SW480 (cell line): ENCODE measurements at regions not wholly inside any gene's neighbourhood (a gene's known extent, or its start where the extent isn't known, plus 50 kb on each side); places are given as distances from the start of the nearest gene placed in this dataset.

Experiments used
- DNase-seq: peaks from one replicate; pipeline ENCODE4 v3.0.0-alpha.2; 2016; ENCODE audit warnings: low spot score

DNA sequence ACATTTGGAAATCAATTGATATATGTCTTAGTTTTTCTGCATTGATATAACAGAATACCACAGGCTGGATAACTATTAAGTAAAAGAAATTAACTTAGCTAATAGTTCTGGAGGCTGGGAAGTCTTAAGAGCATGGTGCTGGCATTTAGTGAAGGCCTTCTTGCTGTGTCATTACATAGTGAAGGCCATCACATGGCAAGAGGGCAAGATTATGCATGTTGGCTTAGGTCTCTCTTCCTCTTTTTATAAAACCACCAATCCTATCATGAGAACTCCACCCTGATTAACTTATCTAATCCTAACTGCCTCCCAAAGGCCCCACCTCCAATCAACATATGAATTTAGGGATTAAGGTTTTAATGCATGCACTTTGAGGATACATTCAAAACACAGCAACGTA, 225.5 kb upstream of the VRK2 start:
- no peak for DNase-seq

DNA sequence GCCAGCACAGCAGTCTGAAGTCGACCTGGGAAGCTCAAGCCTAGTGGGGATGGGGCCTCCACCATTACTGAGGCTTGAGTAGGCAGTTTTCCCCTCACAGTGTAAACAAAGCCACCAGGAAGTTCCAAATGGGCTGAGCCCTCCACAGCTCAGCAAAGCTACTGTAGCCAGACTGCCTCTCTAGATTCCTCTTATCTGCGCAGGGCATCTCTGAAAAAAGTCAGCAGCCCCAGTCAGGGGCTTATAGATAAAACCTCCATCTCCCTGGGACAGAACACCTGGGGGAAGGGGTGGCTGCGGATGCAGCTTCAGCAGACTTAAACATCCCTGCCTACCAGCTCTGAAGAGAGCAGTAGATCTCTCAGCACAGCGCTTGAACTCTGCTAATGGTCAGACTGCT, 218.4 kb upstream of the VRK2 start:
- no peak for DNase-seq

DNA sequence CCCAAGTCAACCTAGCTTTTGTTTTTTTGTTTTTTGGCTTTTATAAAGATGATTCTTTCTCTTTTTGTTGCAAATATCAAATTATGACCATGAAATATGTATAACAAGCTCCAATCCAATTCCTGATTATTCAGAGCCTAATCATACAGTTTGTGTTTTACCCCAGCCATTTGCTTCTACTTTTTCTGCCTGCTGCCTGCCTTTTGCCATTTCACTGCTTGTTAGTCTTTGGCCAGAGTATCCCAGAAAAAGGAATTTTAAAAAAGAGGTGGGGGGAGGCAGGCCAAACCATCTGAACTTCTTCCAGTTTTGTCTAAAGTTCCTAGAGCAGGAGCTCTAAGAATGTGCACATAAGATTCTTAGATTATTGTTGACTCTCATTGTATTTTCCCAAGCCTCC, 211.9 kb upstream of the VRK2 start:
- DNase-seq, result no peak

DNA sequence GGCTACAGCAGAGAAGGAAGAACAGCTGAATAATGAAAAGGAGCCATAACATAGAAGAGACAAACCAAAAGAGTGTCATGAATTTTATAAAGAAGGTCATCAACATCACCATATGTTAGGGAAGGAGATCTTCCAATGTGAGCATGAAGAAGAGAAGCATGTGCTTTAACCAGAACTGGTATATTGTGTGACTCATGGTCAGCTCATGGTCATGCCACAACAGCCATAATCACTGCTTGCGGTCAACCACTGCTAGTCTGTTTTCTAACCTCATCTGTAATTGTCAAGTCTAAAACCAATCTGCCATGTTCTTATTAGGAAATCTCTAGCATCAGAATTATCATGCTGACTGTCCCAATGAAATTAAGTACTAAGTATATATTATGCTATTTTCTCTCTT, 204.1 kb upstream of the VRK2 start:
- DNase-seq, result peak; percentile 83

DNA sequence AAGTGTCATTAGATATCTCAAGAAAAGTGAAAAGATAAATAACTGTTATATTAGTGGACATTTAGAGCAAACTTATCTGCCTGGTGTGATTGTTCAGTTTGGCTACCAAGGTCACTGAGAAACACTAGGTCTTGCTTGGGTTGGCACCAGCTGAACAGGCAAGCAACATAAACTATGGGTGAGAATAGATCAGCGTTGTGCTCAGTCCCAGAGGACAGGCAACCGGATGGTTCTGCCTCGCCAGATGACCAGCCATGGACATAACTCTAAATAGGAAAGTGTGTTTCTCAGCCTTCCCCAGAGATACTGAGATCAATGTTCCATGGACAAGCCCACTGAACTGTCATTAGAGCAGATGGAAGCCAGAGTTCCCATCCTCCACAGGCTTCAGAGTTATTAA, 203.4 kb upstream of the VRK2 start:
- DNase-seq, result no peak

DNA sequence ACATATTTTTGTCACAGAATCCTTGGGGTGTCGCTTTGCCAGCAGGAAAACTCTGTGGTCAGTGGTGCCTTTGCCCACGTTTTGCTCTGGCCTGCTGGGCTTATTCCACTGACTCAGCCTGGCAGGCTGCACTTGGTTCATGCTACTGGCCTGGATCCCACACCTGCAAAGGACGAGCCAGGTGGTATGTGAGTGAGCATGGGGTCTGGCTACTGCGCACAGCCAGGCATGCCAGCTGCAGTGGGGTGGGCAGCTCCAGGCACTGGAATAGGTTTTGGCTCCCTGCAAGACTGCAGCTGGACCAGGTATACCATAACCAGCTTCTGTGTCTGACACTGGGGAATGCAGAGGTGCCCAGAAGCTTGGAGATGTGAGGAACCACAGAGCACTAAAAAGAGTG, 197.9 kb upstream of the VRK2 start:
- DNase-seq, result no peak

DNA sequence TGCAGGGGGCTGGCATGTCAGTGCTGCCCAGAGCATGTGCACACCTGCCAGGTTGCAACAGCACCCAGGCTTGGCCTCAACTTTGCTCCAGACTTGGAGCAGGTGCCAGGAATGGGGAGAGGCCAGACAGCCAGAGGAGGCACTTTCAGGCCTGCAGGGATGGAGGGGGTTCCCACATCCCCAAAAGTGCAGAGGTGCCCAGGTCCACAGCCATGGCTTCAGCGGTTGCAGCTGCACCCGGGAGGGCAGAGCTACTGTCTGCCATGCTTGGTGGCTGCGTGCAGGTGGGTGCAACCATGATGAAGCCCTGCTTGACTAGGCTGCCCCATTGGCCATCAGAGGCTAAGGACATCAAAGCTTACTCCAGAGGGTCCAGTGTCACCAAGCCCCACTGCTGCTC, 196.8 kb upstream of the VRK2 start:
- DNase-seq, result no peak

DNA sequence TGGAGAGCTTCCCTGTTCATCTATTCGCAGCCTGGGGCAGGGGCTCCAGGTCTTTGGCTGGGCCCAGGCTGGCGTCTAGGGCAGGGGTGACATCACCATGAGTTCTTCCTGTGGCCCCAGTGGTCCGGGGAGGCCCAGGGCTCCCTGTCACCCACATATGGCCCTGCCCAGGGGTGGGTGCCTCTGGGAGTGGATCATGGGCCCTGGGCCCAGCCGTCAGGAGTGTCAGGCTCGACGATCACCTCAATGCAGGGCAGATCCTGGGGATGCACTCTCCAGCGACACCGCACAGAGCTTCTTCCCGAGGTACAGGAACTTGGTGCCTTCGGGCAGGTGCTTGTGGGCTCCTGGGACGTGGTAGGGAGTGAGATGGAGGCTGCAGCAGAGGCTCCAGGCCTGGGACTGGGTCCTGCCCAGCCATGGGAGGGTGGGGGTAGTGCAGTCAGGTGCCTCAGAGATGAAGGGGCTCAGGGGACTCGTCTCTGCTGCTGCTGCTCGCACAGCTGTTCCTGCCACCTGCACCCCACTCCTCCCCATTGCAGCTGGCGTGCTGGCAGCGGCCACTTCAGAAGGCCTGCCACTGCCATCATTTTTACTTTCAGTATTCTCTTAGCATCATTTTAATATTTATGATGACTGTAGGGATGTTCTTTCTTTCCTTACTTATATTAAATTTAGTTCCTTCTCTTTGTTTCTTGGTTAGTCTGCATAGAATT, 196.0 kb upstream of the VRK2 start:
- DNase-seq, result no peak

DNA sequence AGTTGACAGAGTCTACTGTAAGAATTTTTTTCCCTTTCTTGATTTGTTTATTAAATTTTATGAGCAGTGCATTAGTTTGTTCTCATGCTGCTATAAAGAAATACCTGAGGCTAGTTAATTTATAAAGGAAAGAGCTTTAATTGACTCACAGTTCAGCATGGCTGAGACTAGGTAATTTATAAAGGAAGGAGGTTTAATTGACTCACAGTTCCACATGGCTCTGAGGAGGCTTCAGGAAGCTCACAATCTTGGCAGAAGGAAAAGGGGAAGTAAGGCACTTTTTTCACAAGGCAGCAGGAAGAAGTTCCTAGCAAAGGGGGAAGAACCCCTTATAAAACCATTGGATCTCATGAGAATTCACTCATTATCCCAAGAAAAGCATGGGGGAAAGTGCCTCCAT, 191.4 kb upstream of the VRK2 start:
- DNase-seq, result no peak

DNA sequence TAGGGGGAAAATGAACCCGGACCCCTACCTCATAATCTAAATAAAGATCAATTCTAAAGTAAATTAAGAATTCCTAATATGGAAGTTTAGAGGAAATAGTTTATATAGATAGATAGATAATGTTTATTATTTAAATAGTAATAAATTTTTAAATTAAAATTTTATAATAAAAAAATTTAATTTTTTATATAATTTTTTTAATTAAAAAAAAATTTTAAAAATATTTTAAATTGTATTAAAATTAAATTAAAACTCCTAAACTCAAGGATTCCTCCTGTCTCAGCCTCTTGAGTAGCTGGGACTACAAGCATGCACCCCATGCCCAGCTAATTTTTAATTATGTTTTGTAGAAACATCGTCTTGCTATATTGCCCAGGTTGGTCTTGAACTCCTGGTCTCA, 186.9 kb upstream of the VRK2 start:
- DNase-seq, result no peak

DNA sequence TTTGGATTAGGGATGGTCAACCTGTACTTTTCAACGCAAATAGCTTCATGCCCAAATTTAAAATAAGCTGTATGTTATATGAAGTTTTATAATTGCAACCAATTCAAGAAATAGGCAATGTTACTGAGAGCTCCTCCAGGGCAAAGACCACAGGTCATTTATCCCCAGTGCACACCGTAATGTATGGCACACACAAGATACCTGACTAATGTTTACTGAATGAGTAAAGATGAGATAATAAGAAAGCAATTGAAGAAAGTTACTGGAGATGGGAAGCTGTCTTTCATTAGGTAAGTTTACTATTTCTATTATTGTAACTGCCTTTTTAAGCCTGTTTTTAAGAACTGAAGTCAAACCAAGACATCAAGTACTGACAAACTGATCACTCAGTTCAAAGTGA, 184.5 kb upstream of the VRK2 start:
- DNase-seq, result no peak

DNA sequence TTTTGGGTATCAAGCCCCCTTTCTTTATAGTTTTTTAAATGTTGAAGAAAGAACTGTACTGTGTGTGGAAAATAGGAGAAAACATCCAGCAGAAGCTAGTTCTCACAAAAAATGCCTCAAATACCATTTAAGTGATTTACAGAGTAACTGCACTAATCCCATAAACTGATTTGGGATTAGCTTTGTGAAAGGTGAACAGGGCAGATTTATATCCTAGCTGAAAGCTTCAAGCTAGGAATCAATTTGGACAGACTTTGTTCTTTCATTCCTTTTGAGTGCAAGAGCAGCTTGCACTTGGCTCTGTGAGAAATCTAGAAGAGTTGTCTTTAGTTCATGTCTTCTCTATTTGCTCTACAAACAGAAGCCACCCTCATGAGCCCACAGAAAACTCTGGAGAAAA, 183.9 kb upstream of the VRK2 start:
- no peak for DNase-seq

DNA sequence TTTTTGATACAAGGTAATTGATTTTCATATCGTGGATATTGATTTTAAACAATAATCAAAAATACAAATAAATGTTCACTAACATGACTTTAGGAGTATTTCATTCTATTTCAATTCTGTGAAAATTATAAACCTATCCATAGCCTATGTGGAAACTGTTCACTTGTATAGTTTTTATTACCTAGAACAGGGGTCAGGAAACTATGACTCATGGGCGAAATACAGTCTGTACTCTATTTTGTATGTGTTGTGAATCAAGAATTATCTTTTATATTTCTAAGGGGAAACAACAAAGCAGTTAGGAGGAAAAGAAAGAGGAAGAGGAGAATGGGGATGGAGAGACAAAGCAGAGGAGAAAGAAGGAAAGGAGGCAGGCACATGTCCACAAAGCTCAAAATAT, 181.7 kb upstream of the VRK2 start:
- DNase-seq, result no peak

DNA sequence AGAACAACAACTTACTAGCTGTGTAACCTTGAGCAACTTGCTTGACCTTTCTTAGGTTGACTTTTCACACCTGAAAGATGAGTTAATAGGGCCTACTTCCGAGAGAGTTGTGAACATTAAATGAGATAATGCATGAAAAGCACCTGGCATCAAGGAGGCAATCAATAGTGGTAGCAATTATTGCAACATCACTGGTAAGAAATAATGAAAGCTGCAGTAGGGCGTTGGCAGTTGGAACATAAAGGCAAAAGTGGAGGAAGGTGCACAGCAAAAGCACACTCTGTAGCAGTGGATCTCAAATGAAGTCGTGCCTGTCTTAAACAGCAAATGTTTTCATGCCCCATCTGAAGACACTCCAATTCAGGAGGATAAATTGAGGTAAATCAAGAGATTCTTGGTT, 178.9 kb upstream of the VRK2 start:
- no peak for DNase-seq

DNA sequence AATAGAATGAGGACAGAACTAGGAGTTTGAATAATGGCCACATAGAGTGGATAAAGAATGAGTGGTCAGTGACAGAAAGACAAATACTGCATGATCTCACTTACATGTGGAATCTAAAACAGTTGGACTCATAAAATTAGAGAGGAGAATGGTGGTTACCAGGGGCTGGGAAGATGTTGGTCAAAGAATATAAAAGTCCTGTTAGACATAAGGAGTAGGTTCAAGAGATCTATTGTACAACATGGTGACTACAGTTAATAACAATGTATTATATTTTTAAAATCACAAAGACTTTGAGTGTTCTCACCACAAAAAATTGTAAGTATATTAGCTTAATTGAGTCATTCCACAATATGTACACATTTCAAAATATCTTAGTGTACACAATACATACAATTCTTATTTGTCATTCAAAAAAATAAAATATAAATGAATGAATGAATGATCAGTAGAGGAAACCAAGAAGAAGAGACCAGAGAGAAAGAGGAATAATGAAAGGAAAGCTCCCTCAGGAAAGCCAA, 177.9 kb upstream of the VRK2 start:
- DNase-seq, result no peak

DNA sequence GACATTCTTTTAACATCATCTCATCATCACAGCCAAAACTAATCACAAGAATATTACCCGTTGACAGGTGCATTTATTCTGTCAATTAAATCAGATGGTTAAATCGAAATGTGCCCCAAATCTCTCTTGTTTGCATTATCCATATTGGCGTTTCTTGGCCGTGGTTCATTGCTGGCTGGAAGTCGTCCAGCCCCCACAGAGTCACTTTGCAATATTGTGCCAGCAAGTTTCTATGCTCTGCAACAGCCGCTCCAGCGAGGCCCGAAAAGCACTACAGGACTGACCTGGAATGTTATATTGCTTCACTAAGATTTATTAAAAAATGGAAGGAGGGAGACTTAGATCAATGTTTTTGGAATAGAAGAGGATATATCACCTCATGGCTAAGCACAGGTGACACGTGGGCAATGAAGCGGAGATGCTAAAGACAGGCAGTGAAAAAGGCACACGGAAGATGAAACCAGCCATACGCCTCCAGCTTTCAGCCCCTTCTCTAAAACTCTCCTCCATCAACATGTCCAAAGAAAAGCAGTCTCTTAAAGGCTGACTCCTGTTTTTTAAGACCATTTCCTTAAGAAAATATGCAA, 176.8 kb upstream of the VRK2 start:
- DNase-seq, result no peak

DNA sequence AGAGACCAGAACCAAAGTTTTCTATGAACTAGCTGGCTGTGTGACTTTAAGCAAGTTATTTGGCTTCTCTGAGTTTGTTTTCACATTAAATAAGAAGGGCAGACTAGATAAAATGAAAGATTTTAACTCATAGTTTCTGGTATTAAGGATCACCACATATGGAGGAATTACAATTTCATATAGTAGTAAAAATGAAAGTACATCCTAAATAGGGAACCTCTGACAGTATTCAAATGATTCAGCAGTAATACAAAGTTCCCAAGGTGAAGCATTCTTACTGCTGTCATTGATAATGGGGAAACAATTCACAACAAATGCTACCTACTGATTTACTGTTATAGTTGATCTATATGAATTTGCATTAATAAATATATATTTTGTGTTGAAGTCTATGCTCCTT, 170.3 kb upstream of the VRK2 start:
- no peak for DNase-seq

DNA sequence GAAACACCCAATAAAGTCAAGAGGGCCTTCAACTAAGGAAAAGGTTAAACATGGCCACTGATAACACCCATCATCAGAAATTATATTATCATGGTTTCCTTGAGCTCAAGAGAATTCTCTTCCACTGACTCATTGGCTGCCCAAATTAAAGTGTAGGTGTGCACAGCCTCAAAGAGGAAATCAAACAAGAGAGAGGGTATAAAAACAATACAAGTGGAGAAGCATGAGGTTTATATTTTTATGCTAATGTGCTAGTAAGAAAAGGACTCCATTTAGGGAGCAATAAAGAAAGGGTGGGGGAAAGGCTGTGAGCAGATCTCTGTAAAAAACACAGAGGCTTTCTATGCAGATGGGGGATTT, 168.8 kb upstream of the VRK2 start:
- DNase-seq, result peak; percentile 36

DNA sequence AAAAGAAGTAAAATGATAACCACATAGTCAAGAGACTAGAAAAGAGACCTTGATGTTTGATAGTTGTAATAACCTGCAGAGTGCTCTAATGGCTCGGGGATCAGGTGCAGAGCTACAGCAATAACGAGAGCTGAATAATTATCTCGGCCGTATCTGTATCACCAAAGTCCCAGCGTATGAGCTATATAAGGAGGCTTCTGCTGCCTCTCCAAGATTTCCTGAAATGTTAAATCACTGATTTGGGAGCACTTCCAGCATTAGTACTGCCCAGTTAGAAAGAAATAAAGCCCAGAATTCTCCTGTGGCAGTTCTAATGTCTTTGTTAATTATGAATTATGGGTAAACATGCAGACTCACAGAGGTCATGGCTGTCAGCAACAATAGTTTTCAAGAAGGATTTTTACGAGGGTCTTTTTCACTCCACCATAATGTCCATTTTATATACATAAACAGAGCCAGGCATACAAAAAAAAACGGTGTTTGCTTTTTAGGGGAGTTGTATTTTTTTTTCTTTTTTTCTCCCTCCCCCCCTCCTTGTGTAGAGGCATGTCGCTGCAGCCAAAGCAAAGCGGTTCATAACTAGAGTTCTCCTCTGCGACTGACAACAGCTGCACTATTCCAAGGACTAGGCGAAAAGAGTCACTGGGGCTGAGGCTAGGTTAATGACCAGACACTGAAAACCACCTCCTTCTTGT, 168.3 kb upstream of the VRK2 start:
- DNase-seq, result no peak

DNA sequence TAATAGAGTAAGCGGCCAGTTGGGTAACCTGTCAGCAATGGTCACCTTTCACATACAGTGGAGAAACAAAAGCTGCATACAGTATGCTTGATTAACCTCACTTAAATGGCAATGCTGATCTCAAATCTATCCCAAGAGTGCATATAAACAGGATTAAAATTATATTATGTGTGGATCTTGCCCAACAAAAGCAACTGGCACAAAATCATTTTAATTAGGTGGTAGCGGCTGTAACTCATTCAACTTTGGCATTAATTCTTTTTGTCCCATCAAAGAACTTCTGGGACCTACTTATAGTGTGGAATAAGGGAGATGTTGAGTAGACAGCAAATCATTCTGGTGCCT, 167.8 kb upstream of the VRK2 start:
- DNase-seq, result no peak

DNA sequence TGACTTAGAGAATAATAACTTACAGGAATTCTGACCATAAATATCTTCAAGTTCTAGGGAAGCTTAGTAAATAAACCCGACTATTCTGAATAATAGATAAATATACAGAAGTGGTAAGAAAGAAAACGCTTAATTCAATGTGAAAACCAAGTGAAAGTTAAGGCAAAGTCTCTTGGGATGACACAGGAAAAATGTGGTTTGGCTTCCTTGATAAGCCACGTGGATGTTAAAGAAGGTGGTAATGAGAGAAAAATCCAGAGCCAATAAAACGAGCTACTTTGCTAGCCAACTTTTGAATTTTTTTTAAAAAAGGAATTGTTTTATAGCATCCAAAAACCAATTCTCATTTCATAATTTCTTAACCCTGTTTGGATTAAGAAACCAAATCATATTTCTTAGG, 166.2 kb upstream of the VRK2 start:
- no peak for DNase-seq

DNA sequence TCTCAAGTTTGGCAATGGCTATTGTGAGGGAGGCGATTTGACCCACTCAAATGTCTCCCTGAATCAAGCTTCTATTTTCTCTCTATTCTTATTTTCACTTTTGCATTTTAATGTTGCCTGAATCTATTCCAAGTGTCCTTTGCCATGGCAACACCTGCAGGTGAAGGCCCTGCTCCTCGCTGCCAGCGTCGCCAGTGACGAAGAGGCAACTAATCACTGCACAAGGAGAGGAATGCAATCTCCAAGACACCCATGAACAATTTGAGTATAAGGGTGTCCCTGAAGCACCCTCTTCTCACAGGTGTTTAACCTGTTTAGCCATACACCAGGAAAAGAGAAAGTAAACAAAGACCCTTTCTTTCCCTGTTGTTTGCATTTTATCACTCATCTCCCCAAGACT, 165.6 kb upstream of the VRK2 start:
- no peak for DNase-seq

DNA sequence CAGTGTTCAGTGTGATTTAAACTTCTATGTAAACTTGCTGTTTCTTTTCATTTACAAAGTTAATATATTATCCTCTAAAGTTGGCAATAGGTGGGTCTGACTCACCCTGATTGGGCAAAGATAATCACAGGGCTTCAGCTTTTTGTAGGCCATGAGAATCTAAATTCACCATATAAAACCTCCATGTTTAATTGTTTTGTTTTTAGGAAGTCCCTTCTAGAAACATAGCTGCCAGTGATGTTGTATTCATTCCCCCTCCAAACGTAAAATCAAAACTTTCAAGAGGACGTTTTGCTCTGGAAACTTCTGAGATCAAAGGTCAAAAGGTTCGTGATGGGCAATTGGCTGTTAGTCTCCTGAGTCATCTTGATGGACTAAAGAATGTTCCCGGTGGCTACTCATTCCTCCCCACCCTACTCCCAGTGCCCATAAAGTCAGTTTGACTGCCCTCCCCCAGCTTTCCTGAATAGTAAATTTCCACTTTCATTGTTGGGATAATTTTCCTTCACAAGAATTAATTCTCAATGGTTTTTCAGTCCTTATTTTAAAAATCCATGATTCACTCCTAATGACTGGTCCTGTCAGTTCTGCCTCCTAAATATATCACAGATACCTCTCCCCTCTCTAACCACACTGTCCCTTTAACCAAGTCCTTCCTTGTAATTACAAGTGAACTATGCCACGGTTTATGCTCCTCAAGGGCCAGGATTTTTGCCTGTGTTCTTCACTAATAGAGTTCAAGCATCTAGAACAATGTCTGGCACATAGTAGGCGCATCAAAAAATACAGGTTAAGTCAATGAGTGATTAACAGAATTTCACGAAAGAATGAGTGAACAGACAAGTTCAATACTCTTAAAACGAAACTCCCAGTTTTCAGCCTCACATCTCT, 164.4 kb upstream of the VRK2 start:
- DNase-seq, result peak; percentile 45
